HG02840 (cell line): ENCODE measurements at regions not wholly inside any gene's neighbourhood (a gene's known extent, or its start where the extent isn't known, plus 50 kb on each side); places are given as distances from the start of the nearest gene placed in this dataset.
"Not testable (repeated sequence)": the region's sequence is repeated elsewhere in the genome, so short reads cannot be mapped to it uniquely, and the experiment has no call there.

Experiments used
- ATAC-seq: cut with Tn5 transposase; IDR thresholded peaks from one replicate; pipeline ENCODE4 v1.9.1; 2021; ENCODE audit warnings: mild to moderate bottlenecking, moderate library complexity, moderate number of reproducible peaks; ENCODE audit not compliant: unreplicated experiment, low FRiP score

- no peak for ATAC-seq
Measured at GRCh38 chr13:76319921-76320320, 566.3 kb downstream of the KCTD12 start.

- no peak for ATAC-seq
Measured at GRCh38 chr13:76316998-76317527, 569.1 kb downstream of the KCTD12 start.

- no peak for ATAC-seq
Measured at GRCh38 chr13:76314495-76314894, 571.7 kb downstream of the KCTD12 start.

GRCh38 chr13:76307142-76307541, 579.1 kb downstream of the KCTD12 start:
- ATAC-seq: no peak

GRCh38 chr13:76300688-76301087, 585.5 kb downstream of the KCTD12 start:
- no peak for ATAC-seq

- no peak for ATAC-seq
Measured at GRCh38 chr13:76297331-76297730, 588.9 kb downstream of the KCTD12 start.

GRCh38 chr13:76296751-76297150, 589.5 kb downstream of the KCTD12 start:
- ATAC-seq: no peak

- not testable (repeated sequence) for ATAC-seq
Measured at GRCh38 chr13:76295020-76295419, 591.2 kb downstream of the KCTD12 start.

GRCh38 chr13:76293751-76294150, 592.5 kb downstream of the KCTD12 start:
- no peak for ATAC-seq

- no peak for ATAC-seq
Measured at GRCh38 chr13:76293346-76293745, 592.9 kb downstream of the KCTD12 start.

GRCh38 chr13:76292726-76293125, 593.5 kb downstream of the KCTD12 start:
- no peak for ATAC-seq

- ATAC-seq: no peak
Measured at GRCh38 chr13:76292031-76292430, 594.2 kb downstream of the KCTD12 start.

- ATAC-seq: no peak
Measured at GRCh38 chr13:76289558-76289957, 596.6 kb downstream of the KCTD12 start.

GRCh38 chr13:76286178-76286577, 600.0 kb downstream of the KCTD12 start:
- ATAC-seq: no peak

GRCh38 chr13:76285463-76285862, 600.7 kb downstream of the KCTD12 start:
- ATAC-seq: no peak

GRCh38 chr13:76279766-76280165, 606.4 kb downstream of the KCTD12 start:
- not testable (repeated sequence) for ATAC-seq

- no peak for ATAC-seq
Measured at GRCh38 chr13:76271728-76272232, 614.4 kb downstream of the KCTD12 start.

GRCh38 chr13:76268307-76268706, 617.9 kb downstream of the KCTD12 start:
- not testable (repeated sequence) for ATAC-seq

GRCh38 chr13:76267216-76267615, 619.0 kb downstream of the KCTD12 start:
- ATAC-seq: no peak

- no peak for ATAC-seq
Measured at GRCh38 chr13:76266561-76266960, 619.6 kb downstream of the KCTD12 start.

GRCh38 chr13:76250211-76250610, 614.1 kb downstream of the LMO7 start:
- ATAC-seq: no peak

- no peak for ATAC-seq
Measured at GRCh38 chr13:76245920-76246319, 609.8 kb downstream of the LMO7 start.

- ATAC-seq: no peak
Measured at GRCh38 chr13:76245211-76245610, 609.1 kb downstream of the LMO7 start.
